HCT116 (cell line): ENCODE measurements at regions not wholly inside any gene's neighbourhood (a gene's known extent, or its start where the extent isn't known, plus 50 kb on each side); places are given as distances from the start of the nearest gene placed in this dataset.

Experiments used
- ATAC-seq: fragments of 200-7000 bp; cut with Tn5 transposase; 2 replicates; pipeline ENCODE4 v1.9.1; 2020; ENCODE audit warnings: mild to moderate bottlenecking, moderate library complexity
- BruUV-seq: library from RNA; stranded (reverse); fragments of 400-500 nt; replicated peaks from 2 replicates; lab custom pipeline; 2021; lab: Mats Ljungman, UMichigan
- CTCF ChIA-PET: fragments of 300-600 bp; sonication (Branson Sonifier 250); formaldehyde crosslinking; loops from one replicate; lab custom pipeline; 2021; ENCODE audit warnings: antibody characterized with exemption; lab: Charles Lee
- POLR2A ChIA-PET: fragments of 300-600, 350-600 bp; sonication (Branson Sonifier 250); formaldehyde crosslinking; loops from one replicate; lab custom pipeline; 2021; ENCODE audit warnings: antibody characterized with exemption; lab: Charles Lee
- RAD21 ChIA-PET, 2 experiments: fragments of 300-600 bp; sonication (Branson Sonifier 250); formaldehyde crosslinking; loops; one replicate each; lab custom pipeline; 2023; ENCODE audit warnings: low total read pairs in 2 of 2; ENCODE audit not compliant: uncharacterized antibody in 2 of 2, unreplicated experiment in 2 of 2, low non-redundant PET in 1 of 2; lab: Charles Lee
- DNase-seq: peaks from one replicate; pipeline ENCODE4 v3.0.0-alpha.2; 2010; ENCODE audit warnings: low read depth, low spot score
- H2AFZ ChIP-seq: fragments of 200-600 bp; shearing (Covaris generic), sonication (generic); 2 replicates; pipeline ENCODE4 v1.6.1; 2017; ENCODE audit warnings: low read depth, mixed run types, mixed read lengths, antibody characterized with exemption, low read length; ENCODE audit not compliant: poor library complexity, severe bottlenecking
- H3K27ac ChIP-seq: 2 replicates; pipeline ENCODE4 v1.5.1; 2012; ENCODE audit warnings: low read depth, low read length
- H3K27me3 ChIP-seq: fragments of 200-600 bp; sonication (generic); 2 replicates; pipeline ENCODE4 v1.6.1; 2016; ENCODE audit warnings: mixed run types, low read length, mixed read lengths; ENCODE audit not compliant: insufficient read depth
- H3K36me3 ChIP-seq, 2 experiments: fragments of 200-500 bp in 1 of 2; fragments of 200-600 bp in 1 of 2; sonication (Bioruptor generic) in 1 of 2; sonication (generic) in 1 of 2; 2 replicates each; pipeline versions ENCODE4 v1.5.1 to v1.6.1; 2014 to 2016; ENCODE audit warnings: low read length in 2 of 2, inconsistent platforms in 1 of 2, mixed read lengths in 1 of 2, mixed run types in 1 of 2; ENCODE audit not compliant: insufficient read depth in 2 of 2, control insufficient read depth in 1 of 2
- H3K4me1 ChIP-seq, 2 experiments: fragments of 200-600 bp in 1 of 2; sonication (generic) in 1 of 2; 2 replicates each; pipeline versions ENCODE4 v1.5.1 to v1.6.1; 2012 to 2017; ENCODE audit warnings: low read length in 2 of 2, inconsistent platforms in 1 of 2, mild to moderate bottlenecking in 1 of 2, mixed read lengths in 1 of 2, mixed run types in 1 of 2, moderate library complexity in 1 of 2; ENCODE audit not compliant: insufficient read depth in 2 of 2, control insufficient read depth in 1 of 2
- H3K4me2 ChIP-seq: fragments of 200-600 bp; sonication (generic); 2 replicates; pipeline ENCODE4 v1.6.1; 2017; ENCODE audit warnings: mixed run types, low read length, mixed read lengths
- H3K4me3 ChIP-seq, 2 experiments: fragments of 200-600 bp in 1 of 2; sonication (generic) in 1 of 2; replicated peaks in 1 of 2; 2 replicates each; pipeline ENCODE4 v1.5.1; 2011 to 2016; ENCODE audit warnings: low read length in 2 of 2, control low read depth in 1 of 2, low read depth in 1 of 2, mild to moderate bottlenecking in 1 of 2, mixed read lengths in 1 of 2, mixed run types in 1 of 2
- H3K79me2 ChIP-seq: fragments of 200-600 bp; sonication (generic); 2 replicates; pipeline ENCODE4 v1.6.1; 2017; ENCODE audit warnings: mild to moderate bottlenecking, mixed run types, low read length, moderate library complexity, mixed read lengths; ENCODE audit not compliant: insufficient read depth
- H3K9ac ChIP-seq: fragments of 200-600 bp; sonication (generic); 2 replicates; pipeline ENCODE4 v1.6.1; 2016; ENCODE audit warnings: low read length, mixed read lengths
- H3K9me2 ChIP-seq: fragments of 200-600 bp; sonication (generic), shearing (Covaris generic); 2 replicates; pipeline ENCODE4 v1.6.1; 2017; ENCODE audit warnings: mixed run types, mild to moderate bottlenecking, moderate library complexity; ENCODE audit not compliant: insufficient read depth
- H3K9me3 ChIP-seq, 2 experiments: fragments of 200-500 bp in 1 of 2; fragments of 200-600 bp in 1 of 2; sonication (Bioruptor generic) in 1 of 2; sonication (generic) in 1 of 2; 2 replicates each; pipeline ENCODE4 v1.6.1; 2014 to 2017; ENCODE audit warnings: low read length in 2 of 2, mixed read lengths in 2 of 2, inconsistent platforms in 1 of 2, low read depth in 1 of 2, mild to moderate bottlenecking in 1 of 2, mixed run types in 1 of 2, moderate library complexity in 1 of 2; ENCODE audit not compliant: control insufficient read depth in 1 of 2, insufficient read depth in 1 of 2
- H4K20me1 ChIP-seq: fragments of 200-600 bp; sonication (generic), shearing (Covaris generic); 2 replicates; pipeline ENCODE4 v1.6.1; 2017; ENCODE audit warnings: mixed run types, mild to moderate bottlenecking, moderate library complexity; ENCODE audit not compliant: insufficient read depth
- CEBPB ChIP-seq: IDR thresholded peaks from 2 replicates; pipeline ENCODE4 v1.6.1; 2012; ENCODE audit warnings: low read depth
- EGR1 ChIP-seq: IDR thresholded peaks from 2 replicates; pipeline ENCODE4 v1.6.1; 2012; ENCODE audit warnings: low read depth
- ELF1 ChIP-seq: IDR thresholded peaks from 2 replicates; pipeline ENCODE4 v1.6.1; 2012; ENCODE audit warnings: low read depth, borderline replicate concordance
- EZH2 ChIP-seq: fragments of 200-600 bp; sonication (generic); IDR thresholded peaks from 2 replicates; pipeline ENCODE4 v1.6.1; 2017; ENCODE audit warnings: antibody characterized with exemption, mixed run types
- FOSL1 ChIP-seq: IDR thresholded peaks from 2 replicates; pipeline ENCODE4 v1.6.1; 2012; ENCODE audit warnings: low read depth
- JUND ChIP-seq: IDR thresholded peaks from 2 replicates; pipeline ENCODE4 v1.6.1; 2012
- POLR2AphosphoS5 ChIP-seq: IDR thresholded peaks from 2 replicates; pipeline ENCODE4 v1.6.1; 2011; ENCODE audit warnings: mild to moderate bottlenecking, low read depth, low read length, moderate library complexity
- RAD21 ChIP-seq: IDR thresholded peaks from 2 replicates; pipeline ENCODE4 v1.6.1; 2012; ENCODE audit warnings: low read depth, mild to moderate bottlenecking
- REST ChIP-seq: IDR thresholded peaks from 2 replicates; pipeline ENCODE4 v1.6.1; 2012; ENCODE audit warnings: low read depth
- SP1 ChIP-seq: IDR thresholded peaks from 2 replicates; pipeline ENCODE4 v1.6.1; 2012; ENCODE audit warnings: low read depth
- TCF7L2 ChIP-seq: IDR thresholded peaks from 2 replicates; pipeline ENCODE4 v1.7.0; 2011; ENCODE audit warnings: borderline replicate concordance, inconsistent platforms; ENCODE audit not compliant: insufficient read depth, insufficient read length; ENCODE audit errors: extremely low read depth
- YY1 ChIP-seq: IDR thresholded peaks from 2 replicates; pipeline ENCODE4 v1.6.1; 2011; ENCODE audit warnings: low read length, low read depth, moderate library complexity, mild to moderate bottlenecking; ENCODE audit not compliant: insufficient replicate concordance; ENCODE audit errors: extremely low read depth
- ZFX ChIP-seq: fragments of 450-650 bp; IDR thresholded peaks from 2 replicates; pipeline ENCODE4 v1.6.1; 2017
- intact Hi-C: fragments of 100-400 bp; cut with micrococcal nuclease; formaldehyde crosslinking; loops from 2 replicates; pipeline ENCODE4 v1.10.0; 2022
- TF ChIP-seq, protein P1 (sequence below), 3 experiments: fragments of 200-600 bp in 1 of 3; sonication (generic) in 1 of 3; IDR thresholded peaks in 2 of 3; conservative IDR thresholded peaks in 1 of 3; 2 replicates each; pipeline ENCODE4 v1.5.1; 2012 to 2017; ENCODE audit warnings: low read depth in 2 of 3, low read length in 2 of 3, antibody characterized with exemption in 1 of 3, borderline replicate concordance in 1 of 3, control low read depth in 1 of 3, mild to moderate bottlenecking in 1 of 3, mixed read lengths in 1 of 3, mixed run types in 1 of 3, moderate library complexity in 1 of 3; ENCODE audit not compliant: insufficient read depth in 1 of 3
- TF ChIP-seq, protein P2 (sequence below): IDR thresholded peaks from 2 replicates; pipeline ENCODE4 v1.6.1; 2012
- TF ChIP-seq, protein P3 (sequence below): IDR thresholded peaks from 2 replicates; pipeline ENCODE4 v1.6.1; 2012

GRCh38 chr6:139944131-139944530, 569.7 kb upstream of the CITED2 start:
- Histone ChIP-seq H3K4me1 (no peaks in the 10 kb centered on the region), H3K27me3 (no peaks in the 10 kb centered on the region), H2AFZ (peak overlapping the region; percentile 63), H3K9ac (no peak overlapping the region), H3K4me2 (no peak overlapping the region), H3K36me3 (no peaks in the 10 kb centered on the region), H3K4me3 (no peak overlapping the region), H3K27ac (no peak overlapping the region), H3K9me3 (no peaks in the 10 kb centered on the region), H3K79me2 (no peaks in the 10 kb centered on the region), H4K20me1 (no peaks in the 10 kb centered on the region), H3K9me2 (no peaks in the 10 kb centered on the region)
- TF ChIP-seq RAD21 (no peak), POLR2AphosphoS5 (no peak), ELF1 (no peak), EZH2 (no peak), TCF7L2 (no peak), REST (no peak), ZFX (no peak), FOSL1 (no peak), SP1 (no peak), CEBPB (no peak), EGR1 (no peak), YY1 (no peak), JUND (no peak)
- TF ChIP-seq, protein P1, sequence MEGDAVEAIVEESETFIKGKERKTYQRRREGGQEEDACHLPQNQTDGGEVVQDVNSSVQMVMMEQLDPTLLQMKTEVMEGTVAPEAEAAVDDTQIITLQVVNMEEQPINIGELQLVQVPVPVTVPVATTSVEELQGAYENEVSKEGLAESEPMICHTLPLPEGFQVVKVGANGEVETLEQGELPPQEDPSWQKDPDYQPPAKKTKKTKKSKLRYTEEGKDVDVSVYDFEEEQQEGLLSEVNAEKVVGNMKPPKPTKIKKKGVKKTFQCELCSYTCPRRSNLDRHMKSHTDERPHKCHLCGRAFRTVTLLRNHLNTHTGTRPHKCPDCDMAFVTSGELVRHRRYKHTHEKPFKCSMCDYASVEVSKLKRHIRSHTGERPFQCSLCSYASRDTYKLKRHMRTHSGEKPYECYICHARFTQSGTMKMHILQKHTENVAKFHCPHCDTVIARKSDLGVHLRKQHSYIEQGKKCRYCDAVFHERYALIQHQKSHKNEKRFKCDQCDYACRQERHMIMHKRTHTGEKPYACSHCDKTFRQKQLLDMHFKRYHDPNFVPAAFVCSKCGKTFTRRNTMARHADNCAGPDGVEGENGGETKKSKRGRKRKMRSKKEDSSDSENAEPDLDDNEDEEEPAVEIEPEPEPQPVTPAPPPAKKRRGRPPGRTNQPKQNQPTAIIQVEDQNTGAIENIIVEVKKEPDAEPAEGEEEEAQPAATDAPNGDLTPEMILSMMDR (IDR thresholded peaks at IDR 0.05 in 2 of 3, conservative IDR thresholded peaks at IDR 0.05 in 1 of 3; ENCODE audit: borderline replicate concordance in 1 of 3, insufficient read depth in 1 of 3, low read depth in 2 of 3, low read length in 2 of 3), result no peak
- TF ChIP-seq, protein P2, sequence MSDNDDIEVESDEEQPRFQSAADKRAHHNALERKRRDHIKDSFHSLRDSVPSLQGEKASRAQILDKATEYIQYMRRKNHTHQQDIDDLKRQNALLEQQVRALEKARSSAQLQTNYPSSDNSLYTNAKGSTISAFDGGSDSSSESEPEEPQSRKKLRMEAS, result no peak
- TF ChIP-seq, protein P3, sequence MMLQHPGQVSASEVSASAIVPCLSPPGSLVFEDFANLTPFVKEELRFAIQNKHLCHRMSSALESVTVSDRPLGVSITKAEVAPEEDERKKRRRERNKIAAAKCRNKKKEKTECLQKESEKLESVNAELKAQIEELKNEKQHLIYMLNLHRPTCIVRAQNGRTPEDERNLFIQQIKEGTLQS, result no peak
- ATAC-seq, result no peak
- intact Hi-C loops, result no loop called here
- ChIA-PET CTCF (no interaction called here), RAD21 (no interaction called here), POLR2A (no interaction called here)
- no TSS peak for BruUV-seq
- no peak for DNase-seq
